ENCODE measurements at regions not wholly inside any gene's neighbourhood (a gene's known extent, or its start where the extent isn't known, plus 50 kb on each side); places are given as distances from the start of the nearest gene placed in this dataset.
A peak's percentile ranks its signal among the peaks of the same experiment; 100 is the strongest.

DNA sequence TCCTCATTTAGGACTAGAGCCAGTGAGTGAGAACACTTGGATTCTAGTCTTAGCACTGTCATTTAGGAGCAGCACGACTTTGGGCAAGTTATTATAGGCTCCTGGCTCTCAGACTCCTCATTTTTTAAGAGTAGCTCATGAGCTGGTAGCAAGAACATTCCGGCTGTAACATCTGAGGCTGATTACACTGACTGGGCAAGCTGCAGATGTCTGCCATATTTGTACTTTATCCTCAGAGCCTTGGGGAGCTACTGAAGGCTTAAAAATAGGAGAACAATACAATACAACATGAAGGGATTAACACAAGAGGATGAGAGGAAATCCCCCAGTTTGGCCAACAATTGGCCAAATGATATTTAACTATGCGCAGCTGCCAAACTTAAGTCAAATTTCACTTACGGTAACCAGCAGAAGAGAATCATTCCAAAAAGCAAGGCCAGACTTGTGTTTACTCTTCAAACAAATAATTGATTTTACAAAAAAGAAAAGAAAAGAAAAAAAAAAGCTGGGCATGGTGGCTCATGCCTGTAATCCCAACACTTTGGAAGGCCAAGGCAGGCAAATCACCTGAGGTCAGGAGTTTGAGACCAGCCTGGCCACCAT, 113.1 kb upstream of the ARHGAP42 start:
- no peak for DNase-seq (ENCODE audit: insufficient read length, low spot score)
- TF ChIP-seq, protein P1, sequence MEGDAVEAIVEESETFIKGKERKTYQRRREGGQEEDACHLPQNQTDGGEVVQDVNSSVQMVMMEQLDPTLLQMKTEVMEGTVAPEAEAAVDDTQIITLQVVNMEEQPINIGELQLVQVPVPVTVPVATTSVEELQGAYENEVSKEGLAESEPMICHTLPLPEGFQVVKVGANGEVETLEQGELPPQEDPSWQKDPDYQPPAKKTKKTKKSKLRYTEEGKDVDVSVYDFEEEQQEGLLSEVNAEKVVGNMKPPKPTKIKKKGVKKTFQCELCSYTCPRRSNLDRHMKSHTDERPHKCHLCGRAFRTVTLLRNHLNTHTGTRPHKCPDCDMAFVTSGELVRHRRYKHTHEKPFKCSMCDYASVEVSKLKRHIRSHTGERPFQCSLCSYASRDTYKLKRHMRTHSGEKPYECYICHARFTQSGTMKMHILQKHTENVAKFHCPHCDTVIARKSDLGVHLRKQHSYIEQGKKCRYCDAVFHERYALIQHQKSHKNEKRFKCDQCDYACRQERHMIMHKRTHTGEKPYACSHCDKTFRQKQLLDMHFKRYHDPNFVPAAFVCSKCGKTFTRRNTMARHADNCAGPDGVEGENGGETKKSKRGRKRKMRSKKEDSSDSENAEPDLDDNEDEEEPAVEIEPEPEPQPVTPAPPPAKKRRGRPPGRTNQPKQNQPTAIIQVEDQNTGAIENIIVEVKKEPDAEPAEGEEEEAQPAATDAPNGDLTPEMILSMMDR (IDR thresholded peaks at IDR 0.05; ENCODE audit: insufficient read depth, missing control alignments) = no peak
- FAIRE-seq = no peak

DNA sequence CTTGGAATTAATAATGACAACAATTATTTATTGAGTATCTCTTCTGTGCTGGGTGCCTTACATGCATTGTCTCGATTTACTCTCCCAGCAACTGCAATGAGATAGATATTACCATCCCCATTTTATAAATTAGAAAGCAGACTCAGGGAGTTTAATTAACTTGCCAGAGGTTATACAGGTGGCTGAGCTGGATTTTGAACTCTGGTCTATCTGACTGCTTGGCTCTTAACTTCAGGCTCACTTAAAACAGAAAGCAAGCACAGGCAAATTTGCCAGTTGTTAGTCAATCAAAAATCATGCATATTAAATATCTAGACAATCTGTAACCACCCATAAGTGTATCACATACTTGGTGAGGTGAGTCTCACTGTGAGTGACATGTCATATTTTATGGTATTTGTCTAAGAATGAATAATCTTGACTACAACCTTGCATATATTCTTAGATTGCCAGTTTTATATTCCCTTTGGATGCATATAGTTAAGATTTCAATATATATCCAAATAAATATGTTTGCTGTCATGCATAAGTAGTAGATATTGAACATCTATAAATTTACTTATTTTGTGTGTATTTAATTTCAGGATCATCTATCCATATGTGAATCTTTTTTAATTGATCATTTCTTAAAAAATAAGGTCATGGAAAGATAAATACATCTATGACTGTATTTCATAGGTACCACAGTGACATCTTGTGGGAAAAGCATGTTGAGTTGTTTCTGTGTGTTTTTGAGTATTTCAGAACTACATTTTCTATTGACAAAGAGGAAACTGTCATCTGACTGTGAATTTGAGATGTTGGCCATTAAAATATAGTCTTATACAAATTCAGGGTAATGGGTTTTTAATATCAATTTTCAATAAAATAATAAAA, 112.0 kb upstream of the ARHGAP42 start:
- DNase-seq (ENCODE audit: insufficient read length, low spot score) (no peak), FAIRE-seq (no peak)
- TF ChIP-seq, protein P1 (IDR thresholded peaks at IDR 0.05; ENCODE audit: insufficient read depth, missing control alignments) = peak; percentile 64

DNA sequence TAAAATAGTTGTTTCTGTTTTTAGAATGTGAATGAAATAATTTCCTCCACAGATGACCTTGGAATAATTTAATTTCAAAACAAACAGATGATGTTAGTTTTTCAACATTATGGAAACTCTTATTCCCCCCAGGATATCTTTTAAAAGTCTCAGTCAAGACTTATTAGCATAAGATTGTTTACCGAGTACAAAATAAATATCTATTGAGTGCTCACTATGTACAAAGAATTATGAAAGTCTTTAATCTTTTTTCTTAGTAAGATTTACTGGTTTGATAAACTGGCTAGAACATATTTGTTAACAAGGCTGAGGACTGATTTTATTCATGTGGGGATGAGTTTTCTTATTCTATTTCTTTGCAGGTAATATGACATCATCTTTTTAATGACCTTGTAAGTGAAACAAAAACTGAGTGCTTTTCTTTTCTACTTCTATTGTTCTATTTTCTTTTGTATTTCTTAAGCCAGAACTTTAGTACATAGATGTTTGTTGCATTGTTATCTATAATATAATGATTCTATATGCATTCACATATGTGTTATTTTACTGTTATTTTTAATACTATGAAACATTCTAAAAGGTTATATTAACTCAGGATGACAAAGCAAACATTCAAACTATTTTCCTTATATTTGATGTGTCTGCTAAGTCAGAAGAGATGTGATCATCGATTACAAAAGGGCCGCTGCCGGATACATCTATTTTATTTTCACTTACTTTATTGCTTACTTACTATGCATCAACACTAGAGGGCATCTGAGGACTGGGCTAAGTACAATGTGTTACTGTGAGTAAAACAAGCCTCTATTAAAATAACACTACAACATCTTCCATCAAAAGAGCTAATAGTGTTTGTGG, 111.0 kb upstream of the ARHGAP42 start:
- FAIRE-seq = peak; percentile 90
- no peak for DNase-seq (ENCODE audit: insufficient read length, low spot score)
- TF ChIP-seq, protein P1 (IDR thresholded peaks at IDR 0.05; ENCODE audit: insufficient read depth, missing control alignments) = peak; percentile 95

DNA sequence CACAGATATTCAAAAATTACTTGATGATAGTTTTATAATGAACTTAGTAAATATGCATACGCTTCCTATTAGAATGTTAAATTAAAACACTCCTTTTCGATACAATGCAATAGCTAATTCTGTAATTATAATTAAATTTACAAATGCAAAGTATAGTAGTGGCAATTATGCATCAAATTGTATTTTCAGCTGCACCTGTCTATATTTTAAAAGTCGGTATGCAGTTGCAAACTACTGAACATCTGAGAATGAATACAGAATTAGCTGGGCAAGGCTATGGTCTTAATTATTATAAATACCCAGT, 110.4 kb upstream of the ARHGAP42 start:
- DNase-seq (ENCODE audit: insufficient read length, low spot score) = no peak
- TF ChIP-seq, protein P1 (IDR thresholded peaks at IDR 0.05; ENCODE audit: insufficient read depth, missing control alignments) = no peak
- no peak for FAIRE-seq

DNA sequence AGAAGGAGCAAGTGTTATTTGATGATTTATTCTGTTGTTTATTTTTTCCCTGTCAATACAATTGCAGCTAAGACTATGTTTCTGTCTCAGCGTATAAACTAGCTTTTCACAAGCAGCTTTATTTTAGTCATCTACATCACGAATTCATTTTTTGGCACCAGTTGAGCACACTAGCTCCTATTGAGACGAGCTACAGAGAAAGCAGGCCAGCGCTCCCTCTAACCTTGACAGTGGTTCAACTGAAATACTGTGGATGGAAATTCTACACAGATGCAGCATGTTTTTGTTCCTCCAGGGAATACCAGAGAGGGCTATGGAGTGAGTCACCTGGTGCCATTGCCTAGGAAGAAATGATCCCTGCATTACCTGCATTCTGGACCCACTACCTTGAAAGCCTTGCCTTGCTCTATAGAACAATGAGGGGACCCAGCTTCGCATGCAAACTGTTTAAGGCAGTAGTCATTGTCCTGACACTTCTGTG, 108.2 kb upstream of the ARHGAP42 start:
- FAIRE-seq (no peak), DNase-seq (ENCODE audit: insufficient read length, low spot score) (no peak)
- TF ChIP-seq, protein P1 (IDR thresholded peaks at IDR 0.05; ENCODE audit: insufficient read depth, missing control alignments) = no peak

DNA sequence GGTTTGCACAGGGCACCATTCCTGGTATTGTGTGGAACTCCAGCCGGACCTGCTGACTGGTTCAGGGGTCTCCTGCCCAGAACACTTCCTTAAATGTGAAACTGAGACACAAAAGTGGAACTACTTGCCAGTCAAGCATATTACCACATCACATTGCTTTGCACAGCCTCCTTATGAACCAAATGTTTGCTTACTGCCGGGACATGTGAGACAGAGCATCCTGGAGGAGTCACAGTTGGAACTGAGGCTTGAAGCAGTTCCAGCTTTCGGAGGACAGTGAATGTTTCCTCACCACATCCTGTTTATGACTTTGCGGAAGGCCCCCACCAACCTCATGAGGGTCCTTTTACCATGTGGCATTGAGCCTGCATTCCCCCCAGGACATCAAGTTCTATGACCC, 105.8 kb upstream of the ARHGAP42 start:
- no peak for FAIRE-seq
- TF ChIP-seq, protein P1 (IDR thresholded peaks at IDR 0.05; ENCODE audit: insufficient read depth, missing control alignments) = no peak

More for the DNA sequence above, 105.8 kb upstream of the ARHGAP42 start:
- no peak for DNase-seq (ENCODE audit: insufficient read length, low spot score)

Data from D721Med (cell line).